Mesendoderm (in vitro differentiated cells): ENCODE measurements at regions not wholly inside any gene's neighbourhood (a gene's known extent, or its start where the extent isn't known, plus 50 kb on each side); places are given as distances from the start of the nearest gene placed in this dataset.

Source experiments
- DNase-seq: peaks from one replicate; pipeline ENCODE4 v3.0.0; 2013
- H2AK5ac ChIP-seq: 2 replicates; pipeline ENCODE4 v1.6.1; 2013; ENCODE audit warnings: low read length, inconsistent platforms
- H2BK120ac ChIP-seq: 2 replicates; pipeline ENCODE4 v1.6.1; 2013; ENCODE audit warnings: low read depth, mild to moderate bottlenecking, low read length, moderate library complexity, mixed read lengths
- H2BK15ac ChIP-seq: replicated peaks from 2 replicates; pipeline ENCODE4 v1.6.1; 2013; ENCODE audit warnings: low read depth, mild to moderate bottlenecking, moderate library complexity
- H2BK5ac ChIP-seq: 2 replicates; pipeline ENCODE4 v1.6.1; 2013; ENCODE audit warnings: low read length, inconsistent platforms
- H3K18ac ChIP-seq: 2 replicates; pipeline ENCODE4 v1.6.1; 2013; ENCODE audit warnings: mild to moderate bottlenecking, low read length, mixed read lengths
- H3K23ac ChIP-seq: one replicate; pipeline ENCODE4 v1.6.1; 2013; ENCODE audit warnings: low read length
- H3K27ac ChIP-seq: 2 replicates; pipeline ENCODE4 v1.5.1; 2013; ENCODE audit warnings: low read depth, mild to moderate bottlenecking, inconsistent platforms, low read length, moderate library complexity
- H3K27me3 ChIP-seq: 2 replicates; pipeline ENCODE4 v1.6.1; 2013; ENCODE audit warnings: low read length, control low read depth, mild to moderate bottlenecking, inconsistent platforms; ENCODE audit not compliant: insufficient read depth, poor library complexity
- H3K36me3 ChIP-seq: 2 replicates; pipeline ENCODE4 v1.6.1; 2013; ENCODE audit warnings: low read length, inconsistent platforms; ENCODE audit not compliant: control insufficient read depth, insufficient read depth
- H3K4ac ChIP-seq: one replicate; pipeline ENCODE4 v1.6.1; 2013; ENCODE audit warnings: low read depth, mild to moderate bottlenecking, low read length, moderate library complexity
- H3K4me1 ChIP-seq: 2 replicates; pipeline ENCODE4 v1.6.1; 2013; ENCODE audit warnings: low read depth, low read length, inconsistent platforms; ENCODE audit not compliant: control insufficient read depth
- H3K4me2 ChIP-seq: 2 replicates; pipeline ENCODE4 v1.6.1; 2013; ENCODE audit warnings: low read length
- H3K4me3 ChIP-seq: 2 replicates; pipeline ENCODE4 v1.5.1; 2013; ENCODE audit warnings: mild to moderate bottlenecking, low read length
- H3K56ac ChIP-seq: one replicate; pipeline ENCODE4 v1.6.1; 2013; ENCODE audit warnings: low read length
- H3K79me1 ChIP-seq: 2 replicates; pipeline ENCODE4 v1.6.1; 2013; ENCODE audit warnings: low read length, inconsistent platforms
- H3K79me2 ChIP-seq: 2 replicates; pipeline ENCODE4 v1.6.1; 2013; ENCODE audit warnings: mild to moderate bottlenecking, low read length; ENCODE audit not compliant: control insufficient read depth, insufficient read depth
- H3K9ac ChIP-seq: 2 replicates; pipeline ENCODE4 v1.6.1; 2013; ENCODE audit warnings: low read length, inconsistent platforms
- H4K5ac ChIP-seq: one replicate; pipeline ENCODE4 v1.6.1; 2013; ENCODE audit warnings: low read length
- H4K8ac ChIP-seq: one replicate; pipeline ENCODE4 v1.6.1; 2013; ENCODE audit warnings: low read depth, mild to moderate bottlenecking, control low read depth, low read length, moderate library complexity
- WGBS: extraction: QIAGEN DNeasy Blood & Tissue Kit; methylation state at CpG from one replicate; pipeline ENCODE4 v1.1.7; 2013; ENCODE audit warnings: low lambda C conversion rate, missing lambda C conversion rate; ENCODE audit not compliant: insufficient coverage; ENCODE audit errors: extremely low coverage; 5-methylcytosine and 5-hydroxymethylcytosine counted together

DNA sequence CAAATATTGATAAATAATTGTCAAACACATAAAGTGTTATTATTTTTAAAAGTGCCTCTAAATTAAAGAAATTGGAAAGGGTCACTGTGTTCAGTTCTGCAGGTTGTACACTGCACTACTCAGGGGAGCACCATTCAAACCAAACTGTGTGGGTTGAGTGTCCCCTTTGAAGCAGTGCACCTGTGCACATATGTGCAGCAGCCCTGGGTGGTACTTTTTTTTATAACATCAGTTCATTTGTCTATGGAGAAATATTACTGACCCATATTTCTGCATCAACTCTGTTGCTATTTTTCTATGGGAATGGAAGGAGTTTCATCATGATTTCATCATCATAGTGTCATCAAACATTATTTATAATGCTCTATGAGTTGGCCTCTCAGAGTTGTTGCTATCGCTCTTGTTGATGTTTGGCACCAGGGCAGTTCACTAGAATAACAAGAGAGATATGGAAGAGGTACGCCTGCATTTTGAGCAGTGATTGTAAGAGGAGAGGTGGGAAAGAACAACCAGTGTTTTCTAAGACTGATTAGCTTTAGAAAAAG lies 457.6 kb downstream of the TFAP2A start:
- Histone ChIP-seq H3K36me3 (no peaks in the 10 kb centered on the region), H3K56ac (no peak overlapping the region), H4K5ac (no peak overlapping the region), H3K4ac (no peak overlapping the region), H2AK5ac (no peak overlapping the region), H3K9ac (no peak overlapping the region), H3K4me3 (no peak overlapping the region), H3K79me1 (no peaks in the 10 kb centered on the region), H3K27me3 (no peaks in the 10 kb centered on the region), H3K23ac (no peak overlapping the region), H2BK5ac (no peak overlapping the region), H4K8ac (no peak overlapping the region), H2BK15ac (no peak overlapping the region), H2BK120ac (no peak overlapping the region), H3K4me2 (no peak overlapping the region), H3K27ac (no peak overlapping the region), H3K18ac (no peak overlapping the region), H3K79me2 (no peaks in the 10 kb centered on the region), H3K4me1 (no peaks in the 10 kb centered on the region)
- WGBS = no CpG with 5 or more reads among the region's 2 CpGs
- DNase-seq = no peak

DNA sequence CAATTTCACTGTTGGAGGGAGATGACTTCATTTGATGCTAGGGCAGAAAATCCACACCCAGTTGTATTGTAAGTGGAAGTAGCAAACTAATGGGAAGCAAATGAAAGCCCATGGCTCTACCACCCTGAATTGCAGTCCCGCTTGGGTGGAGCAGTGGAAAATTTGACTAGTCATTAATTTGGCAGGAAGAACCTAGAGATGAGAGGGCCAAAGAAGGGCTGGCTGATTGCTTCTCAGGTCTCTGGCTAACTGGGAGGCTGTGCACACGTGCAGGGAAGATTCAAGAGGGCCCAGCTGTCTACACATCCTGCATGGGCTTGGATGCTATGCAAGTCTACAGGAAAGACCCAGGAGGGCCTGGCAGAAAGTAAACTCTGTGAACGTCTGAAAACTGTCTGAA lies 466.2 kb downstream of the TFAP2A start:
- Histone ChIP-seq H3K27me3 (no peaks in the 10 kb centered on the region), H2BK5ac (no peak overlapping the region), H3K4ac (no peak overlapping the region), H3K36me3 (no peaks in the 10 kb centered on the region), H3K79me1 (no peaks in the 10 kb centered on the region), H3K4me2 (no peak overlapping the region), H4K5ac (no peak overlapping the region), H2AK5ac (no peak overlapping the region), H3K79me2 (no peaks in the 10 kb centered on the region), H2BK120ac (no peak overlapping the region), H4K8ac (no peak overlapping the region), H3K27ac (no peak overlapping the region), H3K4me3 (no peak overlapping the region), H3K23ac (no peak overlapping the region), H2BK15ac (no peak overlapping the region), H3K56ac (no peak overlapping the region), H3K18ac (no peak overlapping the region), H3K4me1 (no peaks in the 10 kb centered on the region), H3K9ac (no peak overlapping the region)
- DNase-seq = no peak
- no CpG with 5 or more reads among the region's 3 CpGs for WGBS

DNA sequence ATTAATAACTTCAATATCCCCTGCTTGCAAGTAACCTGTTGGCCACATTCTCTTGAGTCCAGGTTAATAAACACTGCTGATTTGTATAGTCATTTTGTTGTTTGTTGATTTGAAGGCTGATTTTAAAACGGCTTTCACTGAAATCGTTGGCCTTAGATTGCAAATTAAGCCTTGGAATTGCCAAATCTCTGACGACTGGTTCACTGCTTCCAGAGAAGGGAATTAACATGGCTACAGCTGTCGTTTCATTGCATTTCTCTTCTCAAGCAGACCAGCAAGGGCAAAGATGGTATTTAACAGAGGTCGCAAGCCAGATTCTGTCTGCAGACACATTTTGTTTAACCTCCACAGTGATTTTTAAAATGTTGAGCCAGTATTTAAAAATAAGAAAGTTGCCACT lies 470.9 kb downstream of the TFAP2A start:
- H4K8ac ChIP-seq = no peak overlapping the region
- no peaks in the 10 kb centered on the region for H3K36me3 ChIP-seq
- H4K5ac ChIP-seq = no peak overlapping the region
- H2BK15ac ChIP-seq = no peak overlapping the region
- H3K9ac ChIP-seq = no peak overlapping the region
- no peak overlapping the region for H3K23ac ChIP-seq
- no peak overlapping the region for H3K4me3 ChIP-seq
- no peak overlapping the region for H2BK120ac ChIP-seq
- no peak overlapping the region for H3K18ac ChIP-seq
- no peak for DNase-seq
- no peak overlapping the region for H3K56ac ChIP-seq
- H3K4me1 ChIP-seq = no peaks in the 10 kb centered on the region
- no peak overlapping the region for H3K4me2 ChIP-seq
- no peak overlapping the region for H3K4ac ChIP-seq
- H2AK5ac ChIP-seq = no peak overlapping the region
- no CpG with 5 or more reads among the region's 5 CpGs for WGBS
- H2BK5ac ChIP-seq = no peak overlapping the region
- no peaks in the 10 kb centered on the region for H3K79me2 ChIP-seq
- H3K27me3 ChIP-seq = no peaks in the 10 kb centered on the region
- H3K79me1 ChIP-seq = no peaks in the 10 kb centered on the region
- H3K27ac ChIP-seq = no peak overlapping the region

DNA sequence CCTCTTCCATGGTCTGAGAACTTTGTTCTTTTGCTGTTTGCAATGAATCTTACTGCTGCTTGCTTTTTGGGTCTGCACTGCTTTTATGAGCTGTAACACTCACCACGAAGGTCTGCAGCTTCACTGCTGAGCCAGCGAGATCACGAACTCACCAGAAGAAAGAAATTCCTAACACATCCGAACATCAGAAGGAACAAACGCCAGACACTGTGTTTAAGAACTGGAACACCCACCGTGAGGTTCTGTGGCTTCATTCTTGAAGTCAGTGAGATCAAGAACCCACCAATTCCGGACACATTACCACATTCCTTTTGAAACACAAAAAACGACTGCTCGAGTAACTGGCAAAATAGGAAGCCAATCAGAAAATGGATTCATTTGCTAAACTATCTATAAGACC lies 471.8 kb downstream of the TFAP2A start:
- Histone ChIP-seq H3K4me1 (no peaks in the 10 kb centered on the region), H3K56ac (no peak overlapping the region), H3K4me3 (no peak overlapping the region), H3K79me1 (no peaks in the 10 kb centered on the region), H3K27me3 (no peaks in the 10 kb centered on the region), H2BK120ac (no peak overlapping the region), H3K18ac (no peak overlapping the region), H3K79me2 (no peaks in the 10 kb centered on the region), H3K4ac (no peak overlapping the region), H3K9ac (no peak overlapping the region), H2BK15ac (no peak overlapping the region), H2AK5ac (no peak overlapping the region), H3K23ac (no peak overlapping the region), H2BK5ac (no peak overlapping the region), H4K5ac (no peak overlapping the region), H3K36me3 (no peaks in the 10 kb centered on the region), H3K27ac (no peak overlapping the region), H3K4me2 (no peak overlapping the region), H4K8ac (no peak overlapping the region)
- no CpG with 5 or more reads among the region's 9 CpGs for WGBS
- DNase-seq = no peak

DNA sequence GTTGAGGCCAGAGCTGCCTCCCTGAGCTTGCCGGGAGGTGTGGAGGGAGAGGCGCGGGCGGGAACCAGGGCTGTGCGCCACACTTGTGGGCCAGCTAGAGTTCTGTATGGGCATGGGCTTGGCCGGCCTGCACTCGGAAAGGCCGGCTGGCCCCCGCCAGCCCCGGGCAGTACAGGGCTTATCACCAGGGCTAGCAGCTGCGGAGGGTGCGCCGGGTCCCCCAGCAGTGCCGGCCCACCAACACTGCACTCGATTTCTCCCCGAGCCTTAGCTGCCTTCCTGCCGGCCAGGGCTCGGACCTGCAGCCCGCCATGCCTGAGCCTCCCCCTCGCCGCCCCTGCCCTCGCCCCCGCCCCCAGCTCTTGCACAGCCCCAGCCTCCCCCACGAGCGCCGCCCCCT lies 472.7 kb downstream of the TFAP2A start:
- no peak overlapping the region for H3K27ac ChIP-seq
- H3K4me3 ChIP-seq = no peak overlapping the region
- no peaks in the 10 kb centered on the region for H3K79me2 ChIP-seq
- no peaks in the 10 kb centered on the region for H3K79me1 ChIP-seq
- no peak overlapping the region for H3K4ac ChIP-seq
- no peak overlapping the region for H2BK5ac ChIP-seq
- DNase-seq = no peak
- no peaks in the 10 kb centered on the region for H3K36me3 ChIP-seq
- no peaks in the 10 kb centered on the region for H3K4me1 ChIP-seq
- H2BK15ac ChIP-seq = no peak overlapping the region
- H3K23ac ChIP-seq = no peak overlapping the region
- H3K56ac ChIP-seq = no peak overlapping the region
- H2BK120ac ChIP-seq = no peak overlapping the region
- no CpG with 5 or more reads among the region's 26 CpGs for WGBS
- H3K4me2 ChIP-seq = no peak overlapping the region
- no peaks in the 10 kb centered on the region for H3K27me3 ChIP-seq
- no peak overlapping the region for H2AK5ac ChIP-seq
- H3K18ac ChIP-seq = no peak overlapping the region
- H3K9ac ChIP-seq = no peak overlapping the region
- H4K8ac ChIP-seq = no peak overlapping the region
- no peak overlapping the region for H4K5ac ChIP-seq

DNA sequence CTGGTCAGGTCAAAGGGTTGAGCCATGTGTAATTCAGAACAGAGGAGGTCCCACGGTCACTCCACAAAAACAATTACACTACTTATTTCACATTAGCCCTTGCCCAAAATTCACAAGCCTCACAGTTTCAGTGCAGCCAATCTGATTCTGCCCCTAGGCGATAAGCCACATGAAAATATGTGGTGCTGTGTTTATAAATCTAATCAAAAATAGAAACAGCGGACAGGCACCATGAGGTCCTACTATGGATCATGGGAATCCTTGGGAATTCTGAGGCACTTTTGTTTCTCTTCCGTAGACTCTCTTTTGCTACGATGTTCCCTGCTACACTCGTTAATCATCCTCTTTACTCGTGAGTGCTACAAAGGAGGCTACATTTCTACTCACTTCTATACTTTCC lies 476.1 kb downstream of the TFAP2A start:
- WGBS = no CpG with 5 or more reads among the region's 7 CpGs
- Histone ChIP-seq H3K4ac (no peak overlapping the region), H3K4me1 (no peaks in the 10 kb centered on the region), H3K9ac (no peak overlapping the region), H4K8ac (no peak overlapping the region), H3K4me3 (no peak overlapping the region), H3K79me1 (no peaks in the 10 kb centered on the region), H3K36me3 (no peaks in the 10 kb centered on the region), H3K79me2 (no peaks in the 10 kb centered on the region), H3K23ac (no peak overlapping the region), H2BK120ac (no peak overlapping the region), H3K56ac (no peak overlapping the region), H4K5ac (no peak overlapping the region), H3K18ac (no peak overlapping the region), H3K27me3 (no peaks in the 10 kb centered on the region), H2BK15ac (no peak overlapping the region), H3K27ac (no peak overlapping the region), H3K4me2 (no peak overlapping the region), H2AK5ac (no peak overlapping the region), H2BK5ac (no peak overlapping the region)
- no peak for DNase-seq
